GM12892 (cell line): ENCODE measurements at regions not wholly inside any gene's neighbourhood (a gene's known extent, or its start where the extent isn't known, plus 50 kb on each side); places are given as distances from the start of the nearest gene placed in this dataset.

Source experiments
- DNase-seq: peaks from one replicate; pipeline ENCODE4 v3.0.0; 2011; ENCODE audit not compliant: insufficient read length
- FAIRE-seq: peaks from 2 replicates; lab custom pipeline; 2011; peaks lifted over from hg19 to GRCh38; lab: Jason Lieb, UNC
- POLR2A ChIP-seq: IDR thresholded peaks from 2 replicates; pipeline ENCODE4 v1.6.1; 2011; ENCODE audit warnings: low read depth, low read length, control low read depth
- POLR2AphosphoS5 ChIP-seq: IDR thresholded peaks from 2 replicates; pipeline ENCODE4 v1.6.1; 2011; ENCODE audit warnings: low read depth, low read length, control low read depth
- TAF1 ChIP-seq: IDR thresholded peaks from 2 replicates; pipeline ENCODE4 v1.6.1; 2011; ENCODE audit warnings: low read depth, mild to moderate bottlenecking, control low read depth, low read length, borderline replicate concordance

DNA sequence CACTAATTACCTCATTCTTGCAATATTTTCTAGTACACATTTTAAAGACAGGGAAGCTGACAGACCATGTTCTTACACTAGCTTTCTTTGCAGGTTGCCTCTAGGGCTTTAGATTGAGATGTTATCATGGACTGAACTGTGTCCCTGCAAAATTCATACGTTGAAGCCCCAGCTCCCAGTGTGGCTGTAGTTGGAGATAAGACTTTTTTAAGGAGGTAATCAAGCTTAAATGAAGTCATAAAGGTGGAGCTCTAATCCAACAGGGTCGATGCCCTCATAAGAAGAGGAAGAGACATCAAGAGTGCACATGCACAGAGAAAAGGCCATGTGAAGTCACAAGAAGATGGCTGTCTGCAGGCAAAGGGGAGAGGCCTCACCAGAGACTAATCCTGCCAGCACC is 471.2 kb upstream of the ACTBL2 start:
- TF ChIP-seq POLR2AphosphoS5 (no peak), POLR2A (no peak), TAF1 (no peak)
- DNase-seq (no peak), FAIRE-seq (no peak)

GRCh38 chr5:57950616-57951228 is 468.1 kb upstream of the ACTBL2 start:
- DNase-seq (no peak), FAIRE-seq (no peak)

DNA sequence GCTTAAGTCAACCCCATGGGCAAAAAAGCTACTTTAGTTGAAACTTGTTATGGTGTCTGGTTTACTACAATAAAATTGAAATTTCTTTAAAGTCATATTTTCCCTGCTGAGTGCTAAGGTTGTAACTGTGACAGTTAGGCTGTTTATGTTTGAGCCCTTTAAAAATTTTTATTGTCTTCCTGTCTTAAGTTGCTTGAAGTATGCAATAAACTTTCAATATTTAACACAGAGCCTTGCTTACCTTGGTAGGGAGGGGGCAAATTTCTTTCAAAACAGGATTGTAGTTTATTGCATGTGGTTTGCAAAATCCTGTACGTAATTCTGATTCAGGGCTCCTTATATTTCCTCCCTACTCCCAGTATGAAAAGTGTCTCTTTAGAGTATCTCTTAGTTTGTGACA is 465.5 kb upstream of the ACTBL2 start:
- TF ChIP-seq POLR2AphosphoS5, result no peak
- no peak for TF ChIP-seq TAF1
- no peak for TF ChIP-seq POLR2A
- DNase-seq (no peak), FAIRE-seq (no peak)

More at GRCh38 chr5:57950616-57951228, 468.1 kb upstream of the ACTBL2 start:
- TF ChIP-seq POLR2AphosphoS5, result no peak
- TF ChIP-seq TAF1, result no peak
- no peak for TF ChIP-seq POLR2A

GRCh38 chr5:57947181-57947580 is 464.6 kb upstream of the ACTBL2 start:
- no peak for FAIRE-seq
- no peak for DNase-seq
- TF ChIP-seq TAF1 (no peak), POLR2AphosphoS5 (no peak), POLR2A (no peak)

- FAIRE-seq, result no peak
- no peak for TF ChIP-seq TAF1
- DNase-seq, result no peak
These were observed 458.3 kb upstream of the ACTBL2 start for GRCh38 chr5:57940879-57941278.

- FAIRE-seq, result no peak
- DNase-seq, result no peak
- TF ChIP-seq TAF1 (no peak), POLR2A (no peak), POLR2AphosphoS5 (no peak)
These were observed 457.6 kb upstream of the ACTBL2 start for GRCh38 chr5:57940236-57940635.

- no peak for FAIRE-seq
- TF ChIP-seq POLR2AphosphoS5 (no peak), POLR2A (no peak), TAF1 (no peak)
- DNase-seq, result no peak
These were observed 457.2 kb upstream of the ACTBL2 start for GRCh38 chr5:57939771-57940170.

DNA sequence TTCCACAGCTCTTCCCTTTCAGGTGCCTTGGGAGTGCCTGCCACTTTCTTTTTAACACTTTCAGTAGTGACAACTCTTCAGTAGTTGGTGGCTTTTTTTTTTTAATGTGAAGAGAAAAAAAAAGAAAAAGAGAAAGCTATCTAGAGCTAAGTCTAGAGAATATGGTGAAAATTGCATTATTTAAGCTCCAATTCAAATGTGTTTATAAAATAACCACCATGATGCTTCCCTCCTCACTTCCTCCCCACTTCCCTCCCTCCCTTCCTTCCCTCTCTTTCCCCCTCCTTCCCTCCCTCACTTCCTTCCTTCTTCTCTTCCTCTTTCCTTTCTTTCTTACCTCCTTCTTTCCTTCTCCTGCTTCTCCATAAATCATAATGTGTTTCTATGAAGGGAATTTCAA is 456.7 kb upstream of the ACTBL2 start:
- TF ChIP-seq POLR2A, result no peak
- TF ChIP-seq POLR2AphosphoS5, result no peak
- TF ChIP-seq TAF1, result no peak
- DNase-seq (no peak), FAIRE-seq (no peak)

DNA sequence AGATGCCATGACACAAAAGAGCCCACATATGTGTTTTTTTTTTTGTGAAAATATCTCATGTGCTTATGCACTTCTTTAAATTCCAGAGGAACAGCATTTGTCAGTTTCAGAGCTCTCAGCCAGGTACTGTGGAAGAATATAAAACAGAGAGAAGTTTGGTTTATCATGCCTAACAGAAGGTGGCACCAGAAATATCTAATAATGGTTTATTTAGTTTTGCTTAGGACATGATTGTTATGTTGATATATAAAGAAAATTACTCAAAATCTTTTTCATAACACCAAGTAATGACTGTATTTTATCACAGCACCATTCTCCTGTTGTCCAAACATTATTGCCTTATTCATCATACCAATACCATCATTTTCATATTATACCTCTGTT is 455.6 kb upstream of the ACTBL2 start:
- no peak for TF ChIP-seq POLR2AphosphoS5
- TF ChIP-seq TAF1, result no peak
- no peak for TF ChIP-seq POLR2A
- DNase-seq (no peak), FAIRE-seq (no peak)

DNA sequence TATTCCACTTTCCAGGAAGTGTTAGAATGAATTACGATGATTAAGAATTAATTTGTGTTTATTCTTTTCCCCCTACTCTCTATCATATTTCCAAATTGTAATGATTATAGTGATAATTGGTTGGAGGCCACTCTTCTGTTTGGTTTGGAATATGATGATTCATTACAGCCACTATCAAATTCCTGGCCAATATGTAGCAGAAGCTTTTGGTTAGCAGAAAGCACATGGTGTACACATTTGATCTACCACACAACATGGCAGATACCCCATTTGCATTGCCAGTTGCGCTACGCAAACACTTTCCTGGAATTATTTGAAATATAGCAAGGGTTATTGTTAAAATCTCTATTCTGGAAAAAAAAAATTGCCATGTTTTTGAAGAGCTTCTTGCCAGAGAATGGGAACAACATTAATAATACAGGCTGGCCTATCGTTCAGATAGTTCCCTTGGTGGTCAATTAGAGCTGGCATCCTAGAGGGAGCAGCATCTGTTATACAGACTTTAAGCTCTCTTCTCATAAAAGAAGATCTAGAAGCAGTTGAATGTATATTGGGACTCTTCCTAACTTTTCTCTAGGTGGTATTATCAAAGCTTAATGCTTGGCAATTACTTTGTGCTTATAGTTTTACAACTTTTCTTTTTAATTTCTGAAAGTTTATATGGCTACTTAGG is 455.0 kb upstream of the ACTBL2 start:
- no peak for TF ChIP-seq POLR2AphosphoS5
- TF ChIP-seq POLR2A, result no peak
- no peak for TF ChIP-seq TAF1
- DNase-seq, result no peak
- FAIRE-seq, result no peak

GRCh38 chr5:57937025-57937424 is 454.4 kb upstream of the ACTBL2 start:
- DNase-seq, result no peak
- TF ChIP-seq POLR2AphosphoS5 (no peak), POLR2A (no peak), TAF1 (no peak)
- no peak for FAIRE-seq

DNA sequence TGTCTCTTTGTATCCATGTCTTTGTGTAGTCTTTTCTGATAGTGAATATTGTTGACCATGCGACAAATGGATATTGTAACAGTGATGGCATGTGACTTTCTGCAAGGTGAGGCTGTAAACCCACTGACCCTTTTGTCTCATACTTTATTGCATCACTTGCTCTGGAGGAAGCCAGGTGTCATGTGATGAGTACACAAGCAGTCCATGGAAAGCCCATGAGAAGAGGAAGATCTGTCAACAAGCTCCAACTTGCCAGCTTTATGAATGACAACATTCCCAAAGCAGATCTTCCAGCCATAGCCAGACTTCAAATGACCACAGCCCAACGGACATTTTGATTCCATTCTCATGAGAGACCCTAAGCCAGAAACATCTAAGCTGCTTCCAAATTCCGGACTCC is 450.1 kb upstream of the ACTBL2 start:
- TF ChIP-seq TAF1 (no peak), POLR2A (no peak), POLR2AphosphoS5 (no peak)
- DNase-seq, result no peak
- FAIRE-seq, result no peak

DNA sequence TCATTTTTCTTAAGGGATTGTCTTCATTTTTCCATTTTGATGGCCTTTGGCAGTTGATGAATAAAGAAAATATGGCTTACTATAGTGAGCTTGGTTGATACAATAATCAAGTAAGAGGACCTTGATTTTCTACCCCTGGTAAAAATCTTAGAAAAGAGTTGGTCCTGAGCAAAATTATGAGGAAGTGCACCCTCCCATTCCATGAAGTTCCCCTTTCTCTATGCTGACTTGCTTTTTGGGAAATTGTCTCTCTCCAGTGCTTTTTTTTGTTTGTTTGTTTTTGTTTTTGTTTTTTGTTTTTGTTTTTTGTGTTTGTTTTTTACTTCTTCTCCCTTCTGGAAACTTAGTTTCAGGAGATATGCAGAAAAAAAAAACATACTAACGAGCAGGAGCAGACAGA is 449.2 kb upstream of the ACTBL2 start:
- TF ChIP-seq POLR2AphosphoS5 (no peak), POLR2A (no peak), TAF1 (no peak)
- FAIRE-seq (no peak), DNase-seq (no peak)
